ELR (cell line): ENCODE measurements at regions not wholly inside any gene's neighbourhood (a gene's known extent, or its start where the extent isn't known, plus 50 kb on each side); places are given as distances from the start of the nearest gene placed in this dataset.
"Not testable (repeated sequence)": the region's sequence is repeated elsewhere in the genome, so short reads cannot be mapped to it uniquely, and the experiment has no call there.

Experiments used
- DNase-seq: peaks from one replicate; pipeline ENCODE4 v3.0.0-alpha.2; 2015; ENCODE audit warnings: low read depth

GRCh38 chr22:16911340-16911739, 86.1 kb upstream of the XKR3 start:
- not testable (repeated sequence) for DNase-seq

- peak; percentile 1 for DNase-seq
Measured at GRCh38 chr22:16902051-16902450, 76.8 kb upstream of the XKR3 start.

GRCh38 chr22:16901579-16901978, 76.4 kb upstream of the XKR3 start:
- not testable (repeated sequence) for DNase-seq

GRCh38 chr22:16899358-16899757, 74.1 kb upstream of the XKR3 start:
- not testable (repeated sequence) for DNase-seq

GRCh38 chr22:16897365-16897764, 72.2 kb upstream of the XKR3 start:
- not testable (repeated sequence) for DNase-seq

GRCh38 chr22:16891892-16892291, 66.7 kb upstream of the XKR3 start:
- not testable (repeated sequence) for DNase-seq

- not testable (repeated sequence) for DNase-seq
Measured at GRCh38 chr22:16876339-16876738, 51.1 kb upstream of the XKR3 start.
